ENCODE measurements at regions not wholly inside any gene's neighbourhood (a gene's known extent, or its start where the extent isn't known, plus 50 kb on each side); places are given as distances from the start of the nearest gene placed in this dataset.

DNA sequence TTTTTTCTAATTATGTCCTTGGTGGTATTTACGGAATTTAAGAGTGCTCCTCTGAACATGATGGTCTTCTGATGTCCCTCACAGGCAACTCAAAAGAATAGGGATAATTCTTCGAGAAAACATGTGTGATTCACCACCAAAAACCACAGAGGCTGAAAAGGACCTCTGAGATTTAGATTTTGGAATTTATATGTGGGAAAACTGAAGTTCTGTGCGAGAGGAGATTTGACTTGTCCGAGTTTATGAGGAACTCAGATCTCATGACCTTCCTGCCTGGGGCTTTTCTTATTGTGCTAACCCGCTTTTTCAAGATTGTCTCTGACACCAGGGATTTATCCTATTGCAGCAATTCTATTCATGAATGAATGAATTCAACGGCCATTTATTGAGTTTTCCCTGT, 142.4 kb downstream of the FAM43A start:
- no peaks in the 10 kb centered on the region for H3K9me3 ChIP-seq (ENCODE audit: control insufficient read depth, low read length)
- no peaks in the 10 kb centered on the region for H3K36me3 ChIP-seq (ENCODE audit: control insufficient read depth, insufficient read depth, low read length, severe bottlenecking)
- H3K9ac ChIP-seq (ENCODE audit: low read length), result no peak overlapping the region
- H3K4me3 ChIP-seq (ENCODE audit: low read length), result no peak overlapping the region
- peak; percentile 40 for DNase-seq (ENCODE audit: low read depth)
- H3K27me3 ChIP-seq (replicated peaks; ENCODE audit: control insufficient read depth, insufficient read depth, low read length), result peaks cover 4% of the 10 kb centered on the region
- no peaks in the 10 kb centered on the region for H3K4me1 ChIP-seq (ENCODE audit: control insufficient read depth, insufficient read depth, low read length)

GRCh38 chr3:194828926-194829325, 143.2 kb downstream of the FAM43A start:
- no peak for DNase-seq (ENCODE audit: low read depth)
- H3K36me3 ChIP-seq (ENCODE audit: control insufficient read depth, insufficient read depth, low read length, severe bottlenecking), result no peaks in the 10 kb centered on the region
- H3K4me3 ChIP-seq (ENCODE audit: low read length), result no peak overlapping the region
- no peaks in the 10 kb centered on the region for H3K9me3 ChIP-seq (ENCODE audit: control insufficient read depth, low read length)
- H3K4me1 ChIP-seq (ENCODE audit: control insufficient read depth, insufficient read depth, low read length), result no peaks in the 10 kb centered on the region
- no peak overlapping the region for H3K9ac ChIP-seq (ENCODE audit: low read length)
- H3K27me3 ChIP-seq (replicated peaks; ENCODE audit: control insufficient read depth, insufficient read depth, low read length), result peaks cover 7% of the 10 kb centered on the region

- H3K9ac ChIP-seq (ENCODE audit: low read length), result no peak overlapping the region
- H3K4me3 ChIP-seq (ENCODE audit: low read length), result no peak overlapping the region
- no peaks in the 10 kb centered on the region for H3K9me3 ChIP-seq (ENCODE audit: control insufficient read depth, low read length)
- H3K36me3 ChIP-seq (ENCODE audit: control insufficient read depth, insufficient read depth, low read length, severe bottlenecking), result no peaks in the 10 kb centered on the region
- H3K4me1 ChIP-seq (ENCODE audit: control insufficient read depth, insufficient read depth, low read length), result no peaks in the 10 kb centered on the region
- no peak for DNase-seq (ENCODE audit: low read depth)
- H3K27me3 ChIP-seq (replicated peaks; ENCODE audit: control insufficient read depth, insufficient read depth, low read length), result peaks cover 7% of the 10 kb centered on the region
These were observed 144.7 kb downstream of the FAM43A start for GRCh38 chr3:194830401-194830800.

DNA sequence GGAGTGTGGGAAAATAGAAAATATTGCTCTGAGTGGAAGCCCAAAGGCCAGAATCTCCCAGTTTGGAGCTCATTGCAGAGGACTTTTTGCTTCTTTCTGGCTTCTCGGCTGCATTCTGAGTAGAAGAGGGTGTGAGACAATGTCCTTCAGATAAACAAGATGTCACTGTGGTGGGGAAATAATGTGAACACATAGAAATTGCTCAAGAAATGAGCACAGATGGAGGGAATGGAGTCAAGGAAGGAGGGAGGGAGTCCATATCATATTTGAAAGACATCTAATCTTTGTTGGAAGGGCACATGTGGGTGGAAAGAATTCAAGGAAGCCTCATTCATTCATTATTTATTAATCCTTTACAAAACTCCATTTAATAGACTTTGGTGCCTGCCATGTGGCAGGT, 145.3 kb downstream of the FAM43A start:
- Histone ChIP-seq H3K4me1 (ENCODE audit: control insufficient read depth, insufficient read depth, low read length) (no peaks in the 10 kb centered on the region), H3K9ac (ENCODE audit: low read length) (no peak overlapping the region), H3K9me3 (ENCODE audit: control insufficient read depth, low read length) (no peaks in the 10 kb centered on the region), H3K4me3 (ENCODE audit: low read length) (no peak overlapping the region), H3K27me3 (replicated peaks; ENCODE audit: control insufficient read depth, insufficient read depth, low read length) (peaks cover 7% of the 10 kb centered on the region), H3K36me3 (ENCODE audit: control insufficient read depth, insufficient read depth, low read length, severe bottlenecking) (no peaks in the 10 kb centered on the region)
- no peak for DNase-seq (ENCODE audit: low read depth)

GRCh38 chr3:194832346-194833104, 146.8 kb downstream of the FAM43A start:
- DNase-seq (ENCODE audit: low read depth), result no peak
- Histone ChIP-seq H3K36me3 (ENCODE audit: control insufficient read depth, insufficient read depth, low read length, severe bottlenecking) (no peaks in the 10 kb centered on the region), H3K9me3 (ENCODE audit: control insufficient read depth, low read length) (no peaks in the 10 kb centered on the region)

GRCh38 chr3:194833114-194833910, 147.6 kb downstream of the FAM43A start:
- Histone ChIP-seq H3K9ac (ENCODE audit: low read length) (no peak overlapping the region), H3K36me3 (ENCODE audit: control insufficient read depth, insufficient read depth, low read length, severe bottlenecking) (no peaks in the 10 kb centered on the region), H3K9me3 (ENCODE audit: control insufficient read depth, low read length) (no peaks in the 10 kb centered on the region), H3K4me3 (ENCODE audit: low read length) (no peak overlapping the region), H3K27me3 (replicated peaks; ENCODE audit: control insufficient read depth, insufficient read depth, low read length) (peaks cover 12% of the 10 kb centered on the region), H3K4me1 (ENCODE audit: control insufficient read depth, insufficient read depth, low read length) (no peaks in the 10 kb centered on the region)
- no peak for DNase-seq (ENCODE audit: low read depth)

More at GRCh38 chr3:194832346-194833104, 146.8 kb downstream of the FAM43A start:
- Histone ChIP-seq H3K9ac (ENCODE audit: low read length) (no peak overlapping the region), H3K4me3 (ENCODE audit: low read length) (no peak overlapping the region), H3K27me3 (replicated peaks; ENCODE audit: control insufficient read depth, insufficient read depth, low read length) (peaks cover 7% of the 10 kb centered on the region), H3K4me1 (ENCODE audit: control insufficient read depth, insufficient read depth, low read length) (no peaks in the 10 kb centered on the region)

DNA sequence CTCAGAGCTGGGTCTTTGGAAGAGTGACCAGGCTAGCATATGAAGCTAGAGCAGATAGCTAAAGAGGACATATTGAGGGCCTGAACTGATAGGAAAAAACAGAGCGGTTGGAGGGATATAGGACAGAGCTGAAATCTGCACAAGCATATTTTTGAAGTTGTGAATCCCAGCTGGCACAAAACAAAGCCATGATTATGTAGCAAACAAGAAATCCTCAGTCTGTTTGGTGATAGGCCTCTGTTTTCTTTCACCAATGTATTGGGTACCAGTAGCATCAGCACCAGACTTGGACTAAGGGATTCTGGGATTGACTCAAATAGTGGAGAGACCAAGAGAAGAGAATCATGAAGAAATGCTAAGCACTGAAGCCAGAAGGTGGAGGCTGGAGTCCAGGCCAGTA, 151.0 kb downstream of the FAM43A start:
- Histone ChIP-seq H3K4me1 (ENCODE audit: control insufficient read depth, insufficient read depth, low read length) (peaks cover 4% of the 10 kb centered on the region), H3K9ac (ENCODE audit: low read length) (no peak overlapping the region)

GRCh38 chr3:194837457-194838127, 151.9 kb downstream of the FAM43A start:
- Histone ChIP-seq H3K27me3 (replicated peaks; ENCODE audit: control insufficient read depth, insufficient read depth, low read length) (peaks cover 19% of the 10 kb centered on the region), H3K9ac (ENCODE audit: low read length) (no peak overlapping the region), H3K9me3 (ENCODE audit: control insufficient read depth, low read length) (no peaks in the 10 kb centered on the region), H3K4me3 (ENCODE audit: low read length) (no peak overlapping the region), H3K36me3 (ENCODE audit: control insufficient read depth, insufficient read depth, low read length, severe bottlenecking) (no peaks in the 10 kb centered on the region), H3K4me1 (ENCODE audit: control insufficient read depth, insufficient read depth, low read length) (peaks cover 4% of the 10 kb centered on the region)
- no peak for DNase-seq (ENCODE audit: low read depth)

More for the DNA sequence above, 151.0 kb downstream of the FAM43A start:
- Histone ChIP-seq H3K27me3 (replicated peaks; ENCODE audit: control insufficient read depth, insufficient read depth, low read length) (peaks cover 19% of the 10 kb centered on the region), H3K36me3 (ENCODE audit: control insufficient read depth, insufficient read depth, low read length, severe bottlenecking) (no peaks in the 10 kb centered on the region), H3K9me3 (ENCODE audit: control insufficient read depth, low read length) (no peaks in the 10 kb centered on the region), H3K4me3 (ENCODE audit: low read length) (no peak overlapping the region)
- no peak for DNase-seq (ENCODE audit: low read depth)

- H3K36me3 ChIP-seq (ENCODE audit: control insufficient read depth, insufficient read depth, low read length, severe bottlenecking), result no peaks in the 10 kb centered on the region
- H3K9me3 ChIP-seq (ENCODE audit: control insufficient read depth, low read length), result no peaks in the 10 kb centered on the region
- H3K4me1 ChIP-seq (ENCODE audit: control insufficient read depth, insufficient read depth, low read length), result peaks cover 4% of the 10 kb centered on the region
- H3K27me3 ChIP-seq (replicated peaks; ENCODE audit: control insufficient read depth, insufficient read depth, low read length), result peaks cover 14% of the 10 kb centered on the region
- no peak overlapping the region for H3K9ac ChIP-seq (ENCODE audit: low read length)
- H3K4me3 ChIP-seq (ENCODE audit: low read length), result no peak overlapping the region
- DNase-seq (ENCODE audit: low read depth), result no peak
These were observed 152.6 kb downstream of the FAM43A start for GRCh38 chr3:194838236-194838635.

DNA sequence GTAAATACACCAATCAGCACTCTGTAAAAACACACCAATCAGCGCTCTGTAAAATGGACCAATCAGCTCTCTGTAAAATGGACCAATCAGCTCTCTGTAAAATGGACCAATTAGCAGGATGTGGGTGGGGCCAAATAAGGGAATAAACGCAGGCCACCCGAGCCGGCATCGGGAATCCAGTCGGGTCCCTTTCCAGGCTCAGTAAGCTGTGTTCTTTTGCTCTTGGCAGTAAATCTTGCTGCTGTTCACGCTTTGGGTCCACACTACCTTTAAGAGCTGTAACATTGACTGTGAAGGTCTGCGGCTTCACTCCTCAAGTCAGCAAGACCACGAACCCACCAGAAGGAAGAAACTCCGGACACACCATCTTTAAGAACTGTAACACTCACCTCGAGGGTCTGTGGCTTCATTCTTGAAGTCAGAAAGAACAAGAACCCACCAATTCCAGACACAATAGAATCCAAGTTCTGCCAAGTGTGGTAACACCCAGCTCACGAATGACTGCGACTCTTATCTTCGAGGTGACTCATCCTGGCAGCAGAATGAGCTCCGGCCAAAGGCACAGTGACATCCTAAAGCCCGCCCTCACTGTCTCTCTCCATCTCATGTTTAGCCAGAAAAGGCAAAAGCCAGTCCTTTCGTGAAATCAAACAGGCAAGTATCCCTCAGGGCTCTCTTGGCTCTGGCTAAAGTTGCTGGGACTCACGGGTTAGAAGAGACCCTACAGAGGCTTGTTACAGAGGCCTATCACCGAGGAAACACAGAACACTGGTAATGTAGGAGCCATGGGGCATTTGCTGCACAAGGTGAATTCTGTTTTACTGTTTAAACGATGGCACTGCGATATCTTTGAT, 155.2 kb downstream of the FAM43A start:
- peak; percentile 43 for DNase-seq (ENCODE audit: low read depth)
- Histone ChIP-seq H3K9me3 (ENCODE audit: control insufficient read depth, low read length) (no peaks in the 10 kb centered on the region), H3K36me3 (ENCODE audit: control insufficient read depth, insufficient read depth, low read length, severe bottlenecking) (no peaks in the 10 kb centered on the region), H3K4me3 (ENCODE audit: low read length) (no peak overlapping the region), H3K27me3 (replicated peaks; ENCODE audit: control insufficient read depth, insufficient read depth, low read length) (peaks cover 11% of the 10 kb centered on the region), H3K4me1 (ENCODE audit: control insufficient read depth, insufficient read depth, low read length) (peaks cover 4% of the 10 kb centered on the region), H3K9ac (ENCODE audit: low read length) (no peak overlapping the region)

Measured in adipocyte (in vitro differentiated cells).